Mesothelial cell of epicardium (in vitro differentiated cells): ENCODE measurements at regions not wholly inside any gene's neighbourhood (a gene's known extent, or its start where the extent isn't known, plus 50 kb on each side); places are given as distances from the start of the nearest gene placed in this dataset.

Source experiments
- DNase-seq, 2 experiments: peaks; one replicate each; pipeline ENCODE4 v3.0.0; 2021; ENCODE audit warnings: low spot score in 2 of 2; ENCODE audit not compliant: unreplicated experiment in 2 of 2
- H3K27ac Mint-ChIP-seq: 2 replicates; pipeline ENCODE4 v1.8.0; 2021; ENCODE audit warnings: mixed read lengths
- H3K27me3 Mint-ChIP-seq: 2 replicates; pipeline ENCODE4 v1.8.0; 2021; ENCODE audit warnings: low read depth, mixed read lengths
- H3K36me3 Mint-ChIP-seq: 2 replicates; pipeline ENCODE4 v1.8.0; 2021; ENCODE audit warnings: mixed read lengths
- H3K4me1 Mint-ChIP-seq: 2 replicates; pipeline ENCODE4 v1.8.0; 2021; ENCODE audit warnings: mixed read lengths
- H3K4me3 Mint-ChIP-seq: 2 replicates; pipeline ENCODE4 v1.8.0; 2021; ENCODE audit warnings: mild to moderate bottlenecking, moderate library complexity, mixed read lengths
- H3K9me3 Mint-ChIP-seq: 2 replicates; pipeline ENCODE4 v1.8.0; 2021; ENCODE audit warnings: mixed read lengths
- TF ChIP-seq, protein P1 (sequence below): fragments of 200-600 bp; sonication (generic); IDR thresholded peaks from one replicate; pipeline ENCODE4 v1.5.0; 2021; ENCODE audit warnings: antibody characterized with exemption; ENCODE audit not compliant: unreplicated experiment

DNA sequence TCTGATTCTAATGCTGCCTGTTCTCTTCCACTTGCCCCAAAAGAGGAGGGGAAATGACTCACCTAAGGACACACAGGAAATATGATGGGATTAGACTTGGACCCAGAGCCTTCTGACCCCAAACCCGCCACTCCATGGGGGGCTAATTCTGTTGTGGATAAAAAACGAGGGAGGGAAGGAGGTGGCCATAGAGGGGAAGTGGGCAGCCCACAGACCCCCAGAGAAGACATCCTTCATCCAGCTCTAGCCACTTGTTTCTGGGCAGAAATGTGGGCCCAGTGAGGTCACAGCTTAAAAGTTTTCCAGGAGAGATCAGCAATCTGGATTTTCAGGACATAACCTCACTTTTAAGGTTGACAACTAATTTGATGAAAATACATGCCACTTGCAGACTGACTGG is 202.1 kb downstream of the ANKRD60 start:
- Mint-ChIP-seq H3K9me3 (no peaks in the 10 kb centered on the region), H3K27me3 (peaks cover 28% of the 10 kb centered on the region), H3K4me3 (no peak overlapping the region), H3K27ac (no peak overlapping the region), H3K4me1 (no peaks in the 10 kb centered on the region), H3K36me3 (no peaks in the 10 kb centered on the region)
- DNase-seq, result no peak
- TF ChIP-seq, protein P1, sequence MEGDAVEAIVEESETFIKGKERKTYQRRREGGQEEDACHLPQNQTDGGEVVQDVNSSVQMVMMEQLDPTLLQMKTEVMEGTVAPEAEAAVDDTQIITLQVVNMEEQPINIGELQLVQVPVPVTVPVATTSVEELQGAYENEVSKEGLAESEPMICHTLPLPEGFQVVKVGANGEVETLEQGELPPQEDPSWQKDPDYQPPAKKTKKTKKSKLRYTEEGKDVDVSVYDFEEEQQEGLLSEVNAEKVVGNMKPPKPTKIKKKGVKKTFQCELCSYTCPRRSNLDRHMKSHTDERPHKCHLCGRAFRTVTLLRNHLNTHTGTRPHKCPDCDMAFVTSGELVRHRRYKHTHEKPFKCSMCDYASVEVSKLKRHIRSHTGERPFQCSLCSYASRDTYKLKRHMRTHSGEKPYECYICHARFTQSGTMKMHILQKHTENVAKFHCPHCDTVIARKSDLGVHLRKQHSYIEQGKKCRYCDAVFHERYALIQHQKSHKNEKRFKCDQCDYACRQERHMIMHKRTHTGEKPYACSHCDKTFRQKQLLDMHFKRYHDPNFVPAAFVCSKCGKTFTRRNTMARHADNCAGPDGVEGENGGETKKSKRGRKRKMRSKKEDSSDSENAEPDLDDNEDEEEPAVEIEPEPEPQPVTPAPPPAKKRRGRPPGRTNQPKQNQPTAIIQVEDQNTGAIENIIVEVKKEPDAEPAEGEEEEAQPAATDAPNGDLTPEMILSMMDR, result no peak

DNA sequence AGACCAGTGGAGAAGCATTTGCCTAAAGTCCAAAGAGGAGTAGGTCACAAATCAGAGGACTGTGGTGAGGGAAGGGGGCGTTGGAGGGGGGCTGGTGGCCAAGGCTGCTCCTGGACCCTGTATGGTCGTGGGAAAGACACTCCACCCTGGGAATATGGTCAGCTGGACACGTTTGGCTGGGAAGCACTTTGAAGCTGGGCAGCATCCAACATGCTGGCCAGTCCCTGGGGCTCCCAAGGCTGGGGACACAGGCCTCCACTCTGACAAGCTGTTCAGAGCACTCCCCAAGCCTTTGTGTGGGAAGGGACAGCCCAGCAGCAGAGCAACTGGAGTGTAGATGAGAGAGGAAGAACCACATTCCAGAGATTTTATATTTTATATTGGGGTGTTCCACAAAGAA is 203.2 kb downstream of the ANKRD60 start:
- no peaks in the 10 kb centered on the region for H3K4me1 Mint-ChIP-seq
- H3K9me3 Mint-ChIP-seq, result no peaks in the 10 kb centered on the region
- no peak overlapping the region for H3K4me3 Mint-ChIP-seq
- DNase-seq, result no peak
- TF ChIP-seq, protein P1, result no peak
- no peaks in the 10 kb centered on the region for H3K36me3 Mint-ChIP-seq
- H3K27ac Mint-ChIP-seq, result no peak overlapping the region
- peaks cover 28% of the 10 kb centered on the region for H3K27me3 Mint-ChIP-seq

DNA sequence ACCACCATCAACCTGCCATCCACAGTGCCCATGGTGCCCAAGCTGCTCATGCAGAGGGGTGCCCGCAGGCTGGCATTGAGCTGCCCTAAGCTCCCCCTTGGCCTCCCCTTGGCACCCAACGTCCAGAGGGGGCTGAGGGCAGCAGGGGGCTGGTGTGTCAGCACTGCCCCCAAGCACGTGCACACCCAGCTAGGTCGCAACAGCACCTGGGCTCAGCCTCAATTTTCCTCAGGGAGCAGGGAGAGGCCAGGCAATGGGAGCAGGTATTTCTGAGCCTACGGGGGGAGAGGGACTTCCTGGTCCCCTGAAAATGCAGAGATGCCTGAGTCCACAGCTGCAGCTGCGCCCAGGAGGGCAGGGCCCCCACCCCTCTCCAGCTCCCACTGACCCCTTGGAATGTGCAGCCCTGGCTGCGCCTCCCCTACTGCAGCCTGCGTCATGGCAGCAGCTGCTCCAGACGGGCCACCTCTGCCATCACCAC is 204.2 kb downstream of the ANKRD60 start:
- DNase-seq, result no peak
- H3K4me3 Mint-ChIP-seq, result no peak overlapping the region
- TF ChIP-seq, protein P1, result no peak
- H3K36me3 Mint-ChIP-seq, result no peaks in the 10 kb centered on the region
- H3K27me3 Mint-ChIP-seq, result peaks cover 22% of the 10 kb centered on the region
- no peaks in the 10 kb centered on the region for H3K9me3 Mint-ChIP-seq
- no peaks in the 10 kb centered on the region for H3K4me1 Mint-ChIP-seq
- H3K27ac Mint-ChIP-seq, result no peak overlapping the region

DNA sequence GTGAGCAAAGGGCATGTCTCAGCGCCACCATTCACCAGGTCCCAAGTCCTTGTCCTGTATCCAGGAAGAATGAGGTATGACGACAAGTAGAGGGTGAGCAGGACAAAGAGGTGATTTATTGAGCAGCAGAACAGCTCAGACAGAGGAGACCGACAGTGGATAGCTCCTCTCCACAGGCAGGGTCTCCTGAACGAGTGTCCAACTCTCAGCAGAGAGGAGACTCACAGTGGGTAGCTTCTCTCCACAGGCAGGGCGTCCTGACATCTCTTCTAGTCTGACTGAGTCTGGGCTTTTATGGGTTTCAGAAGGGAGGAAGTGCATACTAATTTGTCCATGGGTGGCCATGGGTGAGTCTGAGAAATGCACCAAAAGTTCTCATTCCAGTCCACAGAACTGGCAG is 204.7 kb downstream of the ANKRD60 start:
- H3K27ac Mint-ChIP-seq, result no peak overlapping the region
- H3K27me3 Mint-ChIP-seq, result peaks cover 18% of the 10 kb centered on the region
- TF ChIP-seq, protein P1, result no peak
- no peaks in the 10 kb centered on the region for H3K4me1 Mint-ChIP-seq
- H3K9me3 Mint-ChIP-seq, result no peaks in the 10 kb centered on the region
- no peak overlapping the region for H3K4me3 Mint-ChIP-seq
- no peak for DNase-seq
- H3K36me3 Mint-ChIP-seq, result no peaks in the 10 kb centered on the region

DNA sequence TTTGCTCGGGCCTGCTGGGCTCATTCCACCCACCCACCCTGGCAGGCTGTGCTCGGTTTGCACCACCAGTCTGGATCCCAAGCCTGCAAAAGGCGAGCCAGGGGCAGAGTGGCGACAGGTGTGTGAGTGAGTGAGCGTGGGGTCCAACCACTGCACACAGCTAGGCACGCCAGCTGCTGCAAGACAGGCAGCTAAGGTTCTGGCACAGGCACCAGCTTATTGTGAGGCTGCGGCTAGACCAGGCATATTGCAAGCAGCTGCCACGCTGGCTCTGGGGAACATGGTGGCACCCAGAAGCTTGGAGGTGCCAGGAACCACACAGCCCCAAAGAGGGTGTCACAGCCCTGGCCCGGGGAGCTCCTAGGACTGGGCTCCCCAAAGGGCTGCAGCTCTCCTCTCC is 205.1 kb downstream of the ANKRD60 start:
- Mint-ChIP-seq H3K27ac (no peak overlapping the region), H3K4me1 (no peaks in the 10 kb centered on the region), H3K36me3 (no peaks in the 10 kb centered on the region), H3K9me3 (no peaks in the 10 kb centered on the region), H3K27me3 (peaks cover 14% of the 10 kb centered on the region), H3K4me3 (no peak overlapping the region)
- TF ChIP-seq, protein P1, result no peak
- DNase-seq, result no peak

DNA sequence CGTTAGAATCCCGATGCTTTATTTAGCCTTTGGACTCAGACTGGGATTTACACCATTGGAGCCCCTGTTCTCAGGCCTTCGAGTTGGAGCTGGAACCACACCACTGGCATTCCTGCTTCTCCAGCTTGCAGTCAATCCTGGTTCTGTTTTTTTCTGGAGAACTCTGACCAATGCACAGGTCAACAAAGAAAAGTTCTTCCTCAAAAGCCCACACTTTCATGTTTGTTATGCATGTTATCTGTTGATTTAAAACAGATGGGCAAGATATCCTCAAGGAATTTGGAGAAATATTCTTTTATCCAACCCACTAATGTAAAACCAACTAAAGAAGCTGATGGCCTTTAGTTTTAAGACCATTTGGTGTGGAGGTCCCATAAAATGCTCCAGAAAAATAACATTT is 205.7 kb downstream of the ANKRD60 start:
- Mint-ChIP-seq H3K27me3 (peaks cover 15% of the 10 kb centered on the region), H3K4me3 (no peak overlapping the region), H3K36me3 (no peaks in the 10 kb centered on the region), H3K4me1 (no peaks in the 10 kb centered on the region), H3K9me3 (no peaks in the 10 kb centered on the region), H3K27ac (no peak overlapping the region)
- DNase-seq, result no peak
- TF ChIP-seq, protein P1, result no peak
